ENCODE measurements at regions not wholly inside any gene's neighbourhood (a gene's known extent, or its start where the extent isn't known, plus 50 kb on each side); places are given as distances from the start of the nearest gene placed in this dataset.

- no peak for TF ChIP-seq POLR2AphosphoS5 (IDR thresholded peaks at IDR 0.05)
- no peak for TF ChIP-seq POLR2A (IDR thresholded peaks at IDR 0.05)
Measured at GRCh38 chr3:160112996-160113395, 112.2 kb upstream of the C3orf80 start.

All from prostate gland (tissue), 1 donor.